ENCODE measurements at regions not wholly inside any gene's neighbourhood (a gene's known extent, or its start where the extent isn't known, plus 50 kb on each side); places are given as distances from the start of the nearest gene placed in this dataset.

GRCh38 chr1:5269901-5270300 lies 615.5 kb downstream of the AJAP1 start:
- H3K27me3 ChIP-seq: peaks cover 0 to 5% (median 0%) of the 10 kb centered on the region in 3 donors
- no peaks in the 10 kb centered on the region for H3K4me1 ChIP-seq
- intact Hi-C loops (cut with DNase I): no loop called here
- H3K4me3 ChIP-seq: no peak overlapping the region
- no peak for DNase-seq
- no peaks in the 10 kb centered on the region for H3K36me3 ChIP-seq
- TF ChIP-seq POLR2AphosphoS5 (IDR thresholded peaks at IDR 0.05) (no peak), CTCF (IDR thresholded peaks at IDR 0.05) (no peak), POLR2A (IDR thresholded peaks at IDR 0.05) (no peak), EP300 (IDR thresholded peaks at IDR 0.05) (no peak)
- peaks cover 0 to 3% (median 0%) of the 10 kb centered on the region in 4 donors for H3K9me3 ChIP-seq
- H3K27ac ChIP-seq: no peak overlapping the region
- 95 to 97% methylated on average over 3 of the region's 3 CpGs for WGBS, 2 donors

- no peak for DNase-seq
- intact Hi-C loops (cut with DNase I): no loop called here
- H3K9me3 ChIP-seq: peaks cover 0 to 3% (median 0%) of the 10 kb centered on the region in 4 donors
- no peak overlapping the region for H3K27ac ChIP-seq
- no peak overlapping the region for H3K4me3 ChIP-seq
- H3K36me3 ChIP-seq: no peaks in the 10 kb centered on the region
- 46 to 51% methylated on average over 14 of the region's 14 CpGs for WGBS, 2 donors
- no peaks in the 10 kb centered on the region for H3K4me1 ChIP-seq
- H3K27me3 ChIP-seq: peaks cover 0 to 9% (median 0%) of the 10 kb centered on the region in 3 donors
- TF ChIP-seq EP300 (IDR thresholded peaks at IDR 0.05) (no peak), POLR2AphosphoS5 (IDR thresholded peaks at IDR 0.05) (no peak), CTCF (IDR thresholded peaks at IDR 0.05) (no peak), POLR2A (IDR thresholded peaks at IDR 0.05) (no peak)
These were observed 613.3 kb downstream of the AJAP1 start for GRCh38 chr1:5267603-5268235.

GRCh38 chr1:5265438-5266075 lies 611.1 kb downstream of the AJAP1 start:
- no peak overlapping the region for H3K27ac ChIP-seq
- intact Hi-C loops (cut with DNase I): no loop called here
- DNase-seq: peak; percentile 26
- WGBS, 2 donors: 71 to 76% methylated on average over 14 of the region's 14 CpGs
- peaks cover 0 to 9% (median 0%) of the 10 kb centered on the region in 3 donors for H3K27me3 ChIP-seq
- no peaks in the 10 kb centered on the region for H3K4me1 ChIP-seq
- peaks cover 0 to 3% (median 0%) of the 10 kb centered on the region in 4 donors for H3K9me3 ChIP-seq
- no peaks in the 10 kb centered on the region for H3K36me3 ChIP-seq
- TF ChIP-seq POLR2A (IDR thresholded peaks at IDR 0.05): no peak
- no peak for TF ChIP-seq EP300 (IDR thresholded peaks at IDR 0.05)
- TF ChIP-seq POLR2AphosphoS5 (IDR thresholded peaks at IDR 0.05): no peak
- no peak for TF ChIP-seq CTCF (IDR thresholded peaks at IDR 0.05)
- no peak overlapping the region for H3K4me3 ChIP-seq

- no peaks in the 10 kb centered on the region for H3K36me3 ChIP-seq
- no peaks in the 10 kb centered on the region for H3K4me1 ChIP-seq
- intact Hi-C loops (cut with DNase I): no loop called here
- TF ChIP-seq POLR2AphosphoS5 (IDR thresholded peaks at IDR 0.05): no peak
- no peak for TF ChIP-seq CTCF (IDR thresholded peaks at IDR 0.05)
- no peak for TF ChIP-seq EP300 (IDR thresholded peaks at IDR 0.05)
- no peak for TF ChIP-seq POLR2A (IDR thresholded peaks at IDR 0.05)
- WGBS, 2 donors: 62 to 65% methylated on average over 6 of the region's 6 CpGs
- peaks cover 0 to 3% (median under 1%) of the 10 kb centered on the region in 4 donors for H3K9me3 ChIP-seq
- no peak overlapping the region for H3K27ac ChIP-seq
- H3K4me3 ChIP-seq: no peak overlapping the region
- DNase-seq: peak; percentile 1
- peaks cover 0 to 9% (median 0%) of the 10 kb centered on the region in 3 donors for H3K27me3 ChIP-seq
These were observed 610.1 kb downstream of the AJAP1 start for GRCh38 chr1:5264476-5264875.
